ENCODE measurements at regions not wholly inside any gene's neighbourhood (a gene's known extent, or its start where the extent isn't known, plus 50 kb on each side); places are given as distances from the start of the nearest gene placed in this dataset.

DNA sequence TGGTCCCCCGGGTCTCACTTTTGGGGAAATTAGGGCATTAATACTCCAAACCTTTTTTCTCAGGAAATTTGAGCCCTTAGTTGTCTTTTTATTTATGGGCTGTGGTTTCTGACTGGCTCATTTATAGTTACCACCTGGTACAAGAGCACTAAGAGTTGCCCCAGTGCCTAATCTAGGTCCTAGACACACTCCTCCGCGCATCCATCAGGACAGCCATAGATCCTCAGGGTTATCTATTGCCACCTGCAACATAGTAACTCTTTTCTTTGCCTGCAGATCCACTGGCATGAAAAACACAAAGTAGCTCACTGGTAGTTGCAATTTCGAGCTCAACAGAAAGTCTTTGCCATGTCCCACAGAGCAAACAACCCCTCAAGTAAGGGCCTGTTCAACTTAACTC, 576.4 kb upstream of the ROBO2 start (continued):
- TF ChIP-seq, protein P1, sequence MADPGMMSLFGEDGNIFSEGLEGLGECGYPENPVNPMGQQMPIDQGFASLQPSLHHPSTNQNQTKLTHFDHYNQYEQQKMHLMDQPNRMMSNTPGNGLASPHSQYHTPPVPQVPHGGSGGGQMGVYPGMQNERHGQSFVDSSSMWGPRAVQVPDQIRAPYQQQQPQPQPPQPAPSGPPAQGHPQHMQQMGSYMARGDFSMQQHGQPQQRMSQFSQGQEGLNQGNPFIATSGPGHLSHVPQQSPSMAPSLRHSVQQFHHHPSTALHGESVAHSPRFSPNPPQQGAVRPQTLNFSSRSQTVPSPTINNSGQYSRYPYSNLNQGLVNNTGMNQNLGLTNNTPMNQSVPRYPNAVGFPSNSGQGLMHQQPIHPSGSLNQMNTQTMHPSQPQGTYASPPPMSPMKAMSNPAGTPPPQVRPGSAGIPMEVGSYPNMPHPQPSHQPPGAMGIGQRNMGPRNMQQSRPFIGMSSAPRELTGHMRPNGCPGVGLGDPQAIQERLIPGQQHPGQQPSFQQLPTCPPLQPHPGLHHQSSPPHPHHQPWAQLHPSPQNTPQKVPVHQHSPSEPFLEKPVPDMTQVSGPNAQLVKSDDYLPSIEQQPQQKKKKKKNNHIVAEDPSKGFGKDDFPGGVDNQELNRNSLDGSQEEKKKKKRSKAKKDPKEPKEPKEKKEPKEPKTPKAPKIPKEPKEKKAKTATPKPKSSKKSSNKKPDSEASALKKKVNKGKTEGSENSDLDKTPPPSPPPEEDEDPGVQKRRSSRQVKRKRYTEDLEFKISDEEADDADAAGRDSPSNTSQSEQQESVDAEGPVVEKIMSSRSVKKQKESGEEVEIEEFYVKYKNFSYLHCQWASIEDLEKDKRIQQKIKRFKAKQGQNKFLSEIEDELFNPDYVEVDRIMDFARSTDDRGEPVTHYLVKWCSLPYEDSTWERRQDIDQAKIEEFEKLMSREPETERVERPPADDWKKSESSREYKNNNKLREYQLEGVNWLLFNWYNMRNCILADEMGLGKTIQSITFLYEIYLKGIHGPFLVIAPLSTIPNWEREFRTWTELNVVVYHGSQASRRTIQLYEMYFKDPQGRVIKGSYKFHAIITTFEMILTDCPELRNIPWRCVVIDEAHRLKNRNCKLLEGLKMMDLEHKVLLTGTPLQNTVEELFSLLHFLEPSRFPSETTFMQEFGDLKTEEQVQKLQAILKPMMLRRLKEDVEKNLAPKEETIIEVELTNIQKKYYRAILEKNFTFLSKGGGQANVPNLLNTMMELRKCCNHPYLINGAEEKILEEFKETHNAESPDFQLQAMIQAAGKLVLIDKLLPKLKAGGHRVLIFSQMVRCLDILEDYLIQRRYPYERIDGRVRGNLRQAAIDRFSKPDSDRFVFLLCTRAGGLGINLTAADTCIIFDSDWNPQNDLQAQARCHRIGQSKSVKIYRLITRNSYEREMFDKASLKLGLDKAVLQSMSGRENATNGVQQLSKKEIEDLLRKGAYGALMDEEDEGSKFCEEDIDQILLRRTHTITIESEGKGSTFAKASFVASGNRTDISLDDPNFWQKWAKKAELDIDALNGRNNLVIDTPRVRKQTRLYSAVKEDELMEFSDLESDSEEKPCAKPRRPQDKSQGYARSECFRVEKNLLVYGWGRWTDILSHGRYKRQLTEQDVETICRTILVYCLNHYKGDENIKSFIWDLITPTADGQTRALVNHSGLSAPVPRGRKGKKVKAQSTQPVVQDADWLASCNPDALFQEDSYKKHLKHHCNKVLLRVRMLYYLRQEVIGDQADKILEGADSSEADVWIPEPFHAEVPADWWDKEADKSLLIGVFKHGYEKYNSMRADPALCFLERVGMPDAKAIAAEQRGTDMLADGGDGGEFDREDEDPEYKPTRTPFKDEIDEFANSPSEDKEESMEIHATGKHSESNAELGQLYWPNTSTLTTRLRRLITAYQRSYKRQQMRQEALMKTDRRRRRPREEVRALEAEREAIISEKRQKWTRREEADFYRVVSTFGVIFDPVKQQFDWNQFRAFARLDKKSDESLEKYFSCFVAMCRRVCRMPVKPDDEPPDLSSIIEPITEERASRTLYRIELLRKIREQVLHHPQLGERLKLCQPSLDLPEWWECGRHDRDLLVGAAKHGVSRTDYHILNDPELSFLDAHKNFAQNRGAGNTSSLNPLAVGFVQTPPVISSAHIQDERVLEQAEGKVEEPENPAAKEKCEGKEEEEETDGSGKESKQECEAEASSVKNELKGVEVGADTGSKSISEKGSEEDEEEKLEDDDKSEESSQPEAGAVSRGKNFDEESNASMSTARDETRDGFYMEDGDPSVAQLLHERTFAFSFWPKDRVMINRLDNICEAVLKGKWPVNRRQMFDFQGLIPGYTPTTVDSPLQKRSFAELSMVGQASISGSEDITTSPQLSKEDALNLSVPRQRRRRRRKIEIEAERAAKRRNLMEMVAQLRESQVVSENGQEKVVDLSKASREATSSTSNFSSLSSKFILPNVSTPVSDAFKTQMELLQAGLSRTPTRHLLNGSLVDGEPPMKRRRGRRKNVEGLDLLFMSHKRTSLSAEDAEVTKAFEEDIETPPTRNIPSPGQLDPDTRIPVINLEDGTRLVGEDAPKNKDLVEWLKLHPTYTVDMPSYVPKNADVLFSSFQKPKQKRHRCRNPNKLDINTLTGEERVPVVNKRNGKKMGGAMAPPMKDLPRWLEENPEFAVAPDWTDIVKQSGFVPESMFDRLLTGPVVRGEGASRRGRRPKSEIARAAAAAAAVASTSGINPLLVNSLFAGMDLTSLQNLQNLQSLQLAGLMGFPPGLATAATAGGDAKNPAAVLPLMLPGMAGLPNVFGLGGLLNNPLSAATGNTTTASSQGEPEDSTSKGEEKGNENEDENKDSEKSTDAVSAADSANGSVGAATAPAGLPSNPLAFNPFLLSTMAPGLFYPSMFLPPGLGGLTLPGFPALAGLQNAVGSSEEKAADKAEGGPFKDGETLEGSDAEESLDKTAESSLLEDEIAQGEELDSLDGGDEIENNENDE (IDR thresholded peaks at IDR 0.05; ENCODE audit: insufficient replicate concordance, low read length), result no peak
- TF ChIP-seq POU5F1 (IDR thresholded peaks at IDR 0.05; ENCODE audit: low read depth, low read length) (no peak), CBX8 (IDR thresholded peaks at IDR 0.05; ENCODE audit: borderline replicate concordance, low read depth, low read length) (no peak), RBBP5 (IDR thresholded peaks at IDR 0.05; ENCODE audit: borderline replicate concordance, low read depth, low read length) (no peak), POLR2A (IDR thresholded peaks at IDR 0.05; ENCODE audit: control extremely low read depth in 1 of 2, low read depth in 2 of 2, low read length in 2 of 2) (no peak), CHD1 (IDR thresholded peaks at IDR 0.05; ENCODE audit: low read depth, low read length) (no peak), RXRA (IDR thresholded peaks at IDR 0.05; ENCODE audit: insufficient read depth, low read depth, low read length) (no peak), EP300 (IDR thresholded peaks at IDR 0.05; ENCODE audit: borderline replicate concordance in 1 of 2, low read depth in 2 of 2, low read length in 2 of 2) (no peak), JUN (IDR thresholded peaks at IDR 0.05; ENCODE audit: low read depth, low read length) (no peak), HDAC2 (IDR thresholded peaks at IDR 0.05; ENCODE audit: borderline replicate concordance in 1 of 2, low read depth in 2 of 2, low read length in 2 of 2) (no peak)

All from H1 (cell line).